ENCODE measurements at regions not wholly inside any gene's neighbourhood (a gene's known extent, or its start where the extent isn't known, plus 50 kb on each side); places are given as distances from the start of the nearest gene placed in this dataset.

DNA sequence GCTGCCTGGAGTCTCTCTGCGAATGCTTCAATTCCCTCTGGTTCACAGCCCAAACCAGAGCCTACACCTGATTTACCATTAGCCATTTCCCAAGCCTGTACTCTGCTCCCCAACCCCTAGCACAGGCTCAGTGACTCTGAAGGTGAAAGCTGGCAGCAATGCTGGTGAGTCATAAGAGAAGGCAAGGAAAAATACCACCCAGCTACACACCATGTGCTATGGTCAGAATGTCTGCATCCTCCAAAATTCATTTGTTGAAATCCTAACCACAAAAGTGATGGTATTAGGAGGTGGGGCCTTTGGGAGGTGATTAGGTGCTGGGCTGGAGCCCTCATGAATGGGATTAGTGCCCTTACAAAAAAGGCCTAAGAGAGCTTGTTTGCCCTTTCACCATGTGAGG is 117.1 kb upstream of the TJP1 start:
- no peak for DNase-seq
- no TSS peak for BruUV-seq (replicated peaks)
- intact Hi-C loops (cut with micrococcal nuclease; ENCODE audit: unreplicated experiment) = no loop called here
- CTCF ChIA-PET = no interaction called here
- H3K9me3 Mint-ChIP-seq (ENCODE audit: low read depth, unreplicated experiment) = no peaks in the 10 kb centered on the region
- no peaks in the 10 kb centered on the region for H3K27me3 Mint-ChIP-seq (ENCODE audit: unreplicated experiment)
- H3K4me1 Mint-ChIP-seq (ENCODE audit: low read depth, unreplicated experiment) = peaks cover 16% of the 10 kb centered on the region
- no peak overlapping the region for H3K27ac Mint-ChIP-seq (ENCODE audit: unreplicated experiment)
- TF ChIP-seq, protein P1, sequence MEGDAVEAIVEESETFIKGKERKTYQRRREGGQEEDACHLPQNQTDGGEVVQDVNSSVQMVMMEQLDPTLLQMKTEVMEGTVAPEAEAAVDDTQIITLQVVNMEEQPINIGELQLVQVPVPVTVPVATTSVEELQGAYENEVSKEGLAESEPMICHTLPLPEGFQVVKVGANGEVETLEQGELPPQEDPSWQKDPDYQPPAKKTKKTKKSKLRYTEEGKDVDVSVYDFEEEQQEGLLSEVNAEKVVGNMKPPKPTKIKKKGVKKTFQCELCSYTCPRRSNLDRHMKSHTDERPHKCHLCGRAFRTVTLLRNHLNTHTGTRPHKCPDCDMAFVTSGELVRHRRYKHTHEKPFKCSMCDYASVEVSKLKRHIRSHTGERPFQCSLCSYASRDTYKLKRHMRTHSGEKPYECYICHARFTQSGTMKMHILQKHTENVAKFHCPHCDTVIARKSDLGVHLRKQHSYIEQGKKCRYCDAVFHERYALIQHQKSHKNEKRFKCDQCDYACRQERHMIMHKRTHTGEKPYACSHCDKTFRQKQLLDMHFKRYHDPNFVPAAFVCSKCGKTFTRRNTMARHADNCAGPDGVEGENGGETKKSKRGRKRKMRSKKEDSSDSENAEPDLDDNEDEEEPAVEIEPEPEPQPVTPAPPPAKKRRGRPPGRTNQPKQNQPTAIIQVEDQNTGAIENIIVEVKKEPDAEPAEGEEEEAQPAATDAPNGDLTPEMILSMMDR (IDR thresholded peaks at IDR 0.05; ENCODE audit: unreplicated experiment) = no peak
- no peaks in the 10 kb centered on the region for H3K36me3 Mint-ChIP-seq (ENCODE audit: insufficient read depth, unreplicated experiment)
- H3K4me3 Mint-ChIP-seq (ENCODE audit: low read depth, unreplicated experiment) = no peak overlapping the region

DNA sequence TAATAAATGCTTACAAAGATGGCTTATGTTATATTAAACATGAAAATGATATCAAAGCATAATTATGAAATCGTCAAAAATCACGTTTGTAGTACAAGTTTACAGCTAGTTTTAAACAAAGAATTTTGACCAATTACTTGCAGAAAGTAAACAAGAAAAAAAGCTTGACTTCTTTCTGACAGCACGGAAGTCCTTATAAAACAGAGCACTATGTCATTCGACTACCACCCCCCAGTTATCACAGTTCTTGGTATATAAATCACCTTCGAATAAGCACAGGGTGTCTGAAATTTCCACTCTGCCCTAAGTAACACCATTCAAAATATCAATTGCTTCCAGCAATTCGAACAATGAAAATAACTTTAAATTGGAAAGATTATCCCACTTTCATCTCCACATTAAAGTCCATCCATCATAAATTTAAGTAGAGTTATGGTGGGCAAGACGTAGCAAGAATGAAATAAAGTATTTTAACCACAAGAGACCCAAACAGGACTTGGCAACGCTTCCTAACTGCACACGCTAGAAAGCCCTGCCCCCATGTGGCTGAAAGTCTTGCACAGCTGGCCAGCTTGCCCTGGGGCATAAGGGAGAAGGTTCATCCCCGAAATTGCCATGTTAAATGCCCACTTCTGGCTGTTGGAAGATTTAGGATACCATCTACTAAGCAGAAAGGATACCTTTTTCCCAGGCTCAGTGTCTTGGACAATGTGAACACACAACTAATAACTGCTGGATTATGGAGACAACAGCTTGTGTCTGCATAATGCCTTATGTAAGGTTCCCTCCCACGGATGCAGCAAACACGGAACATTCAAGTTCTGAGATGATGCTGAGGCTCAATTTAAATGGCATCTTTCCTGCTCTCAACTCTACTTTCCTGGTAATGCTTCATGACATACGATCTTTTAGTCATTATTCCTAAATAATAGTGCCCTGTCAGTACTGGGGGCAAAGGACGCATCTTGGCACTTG is 116.4 kb upstream of the TJP1 start:
- DNase-seq = no peak
- no peaks in the 10 kb centered on the region for H3K27me3 Mint-ChIP-seq (ENCODE audit: unreplicated experiment)
- no peak overlapping the region for H3K4me3 Mint-ChIP-seq (ENCODE audit: low read depth, unreplicated experiment)
- TF ChIP-seq, protein P1 (IDR thresholded peaks at IDR 0.05; ENCODE audit: unreplicated experiment) = no peak
- no peaks in the 10 kb centered on the region for H3K9me3 Mint-ChIP-seq (ENCODE audit: low read depth, unreplicated experiment)
- CTCF ChIA-PET = no interaction called here
- no peak overlapping the region for H3K27ac Mint-ChIP-seq (ENCODE audit: unreplicated experiment)
- no TSS peak for BruUV-seq (replicated peaks)
- no peaks in the 10 kb centered on the region for H3K36me3 Mint-ChIP-seq (ENCODE audit: insufficient read depth, unreplicated experiment)
- intact Hi-C loops (cut with micrococcal nuclease; ENCODE audit: unreplicated experiment) = no loop called here
- H3K4me1 Mint-ChIP-seq (ENCODE audit: low read depth, unreplicated experiment) = peaks cover 19% of the 10 kb centered on the region

DNA sequence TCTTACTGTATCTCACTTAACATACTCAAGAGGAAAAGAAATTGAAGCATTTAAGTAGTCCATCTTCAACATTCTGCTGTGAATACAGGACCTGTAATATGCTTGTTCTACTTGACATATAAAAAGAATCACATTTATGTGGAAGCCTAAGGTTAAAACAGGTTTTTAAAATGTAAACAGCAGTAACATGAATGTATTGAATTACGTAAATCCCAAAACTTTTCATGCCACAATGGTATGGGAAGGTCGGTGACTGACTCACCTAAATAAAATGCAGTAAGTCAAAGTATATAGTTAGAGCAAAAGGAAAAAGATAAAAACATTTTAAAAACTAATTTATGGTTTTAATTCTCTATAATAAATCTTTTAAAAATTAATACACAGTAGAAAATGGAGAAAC is 115.7 kb upstream of the TJP1 start:
- BruUV-seq (replicated peaks) = no TSS peak
- no peak overlapping the region for H3K27ac Mint-ChIP-seq (ENCODE audit: unreplicated experiment)
- H3K27me3 Mint-ChIP-seq (ENCODE audit: unreplicated experiment) = no peaks in the 10 kb centered on the region
- no peak for DNase-seq
- TF ChIP-seq, protein P1 (IDR thresholded peaks at IDR 0.05; ENCODE audit: unreplicated experiment) = no peak
- H3K9me3 Mint-ChIP-seq (ENCODE audit: low read depth, unreplicated experiment) = no peaks in the 10 kb centered on the region
- CTCF ChIA-PET = no interaction called here
- no peak overlapping the region for H3K4me3 Mint-ChIP-seq (ENCODE audit: low read depth, unreplicated experiment)
- no peaks in the 10 kb centered on the region for H3K36me3 Mint-ChIP-seq (ENCODE audit: insufficient read depth, unreplicated experiment)
- intact Hi-C loops (cut with micrococcal nuclease; ENCODE audit: unreplicated experiment) = no loop called here
- H3K4me1 Mint-ChIP-seq (ENCODE audit: low read depth, unreplicated experiment) = peaks cover 26% of the 10 kb centered on the region

DNA sequence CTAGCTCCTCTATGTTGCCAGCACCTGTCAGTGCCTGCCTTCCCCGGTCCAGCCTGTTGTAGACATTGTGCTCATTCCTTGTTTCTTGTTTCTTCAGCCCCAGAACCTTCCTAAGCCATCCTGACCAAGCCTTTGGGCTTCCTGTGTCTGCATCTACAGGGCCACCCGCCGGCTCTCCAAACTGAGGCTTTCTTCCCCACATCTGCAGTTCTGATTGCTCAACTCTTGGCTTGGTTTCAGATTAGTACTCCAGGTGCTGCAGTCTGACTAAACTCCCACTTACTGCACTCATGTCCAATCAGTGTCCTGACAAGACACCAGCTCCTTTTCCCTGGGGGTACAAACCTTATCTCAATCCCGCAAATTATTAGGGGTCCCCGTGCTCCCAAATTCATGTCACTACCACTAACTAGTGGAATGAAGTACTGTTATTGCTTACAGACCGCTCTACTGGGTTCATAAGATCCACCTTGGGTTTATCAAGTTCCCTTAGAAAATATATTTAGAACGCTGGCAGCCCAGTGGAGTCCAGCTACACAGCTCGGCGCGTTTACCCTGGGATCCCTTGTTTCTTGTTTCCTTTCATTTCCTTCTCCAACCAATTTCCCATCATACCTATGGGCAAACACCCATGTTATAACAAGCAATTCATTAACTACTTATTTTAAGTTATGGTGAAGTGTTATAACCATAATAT is 114.2 kb upstream of the TJP1 start:
- intact Hi-C loops (cut with micrococcal nuclease; ENCODE audit: unreplicated experiment) = no loop called here
- no TSS peak for BruUV-seq (replicated peaks)
- Mint-ChIP-seq H3K9me3 (ENCODE audit: low read depth, unreplicated experiment) (no peaks in the 10 kb centered on the region), H3K27me3 (ENCODE audit: unreplicated experiment) (no peaks in the 10 kb centered on the region), H3K4me3 (ENCODE audit: low read depth, unreplicated experiment) (no peak overlapping the region), H3K36me3 (ENCODE audit: insufficient read depth, unreplicated experiment) (no peaks in the 10 kb centered on the region), H3K4me1 (ENCODE audit: low read depth, unreplicated experiment) (peaks cover 28% of the 10 kb centered on the region), H3K27ac (ENCODE audit: unreplicated experiment) (no peak overlapping the region)
- CTCF ChIA-PET = interaction anchor here (0.7 kb wide), 1 partner anchor 11 kb away, joined by 3 read pairs; no protein-coding TSS in a partner anchor
- DNase-seq = no peak
- TF ChIP-seq, protein P1 (IDR thresholded peaks at IDR 0.05; ENCODE audit: unreplicated experiment) = no peak

All from Calu3 (cell line).